ENCODE measurements at regions not wholly inside any gene's neighbourhood (a gene's known extent, or its start where the extent isn't known, plus 50 kb on each side); places are given as distances from the start of the nearest gene placed in this dataset.

DNA sequence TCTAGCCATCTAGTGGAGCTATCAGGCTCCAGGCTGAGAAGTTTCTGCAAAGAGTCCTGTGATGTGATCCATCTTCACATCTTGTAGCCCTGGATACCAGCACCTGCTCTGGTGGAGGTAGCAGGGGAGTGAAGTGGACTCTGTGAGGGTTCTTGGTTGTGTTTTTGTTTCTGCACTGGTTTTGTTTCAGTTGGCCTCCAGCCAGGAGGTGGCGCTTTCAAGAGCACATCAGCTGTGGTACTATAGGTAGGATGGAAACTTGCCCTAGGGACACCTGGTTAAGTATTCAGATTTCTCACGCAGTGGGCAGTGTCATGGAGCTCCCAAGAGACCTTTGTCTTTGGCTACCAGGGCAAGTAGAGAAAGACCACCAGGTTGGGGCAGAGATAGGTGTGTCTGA is 257.5 kb upstream of the SLC7A11 start:
- TF ChIP-seq CTCF (conservative IDR thresholded peaks at IDR 0.05), result no peak
- no peak overlapping the region for H3K27ac ChIP-seq

- TF ChIP-seq CTCF (conservative IDR thresholded peaks at IDR 0.05), result no peak
- H3K27ac ChIP-seq, result no peak overlapping the region
Observed at GRCh38 chr4:138494931-138495330, 252.8 kb upstream of the SLC7A11 start.

- no peak for TF ChIP-seq CTCF (conservative IDR thresholded peaks at IDR 0.05)
- no peak overlapping the region for H3K27ac ChIP-seq
Observed at GRCh38 chr4:138494116-138494515, 252.0 kb upstream of the SLC7A11 start.

DNA sequence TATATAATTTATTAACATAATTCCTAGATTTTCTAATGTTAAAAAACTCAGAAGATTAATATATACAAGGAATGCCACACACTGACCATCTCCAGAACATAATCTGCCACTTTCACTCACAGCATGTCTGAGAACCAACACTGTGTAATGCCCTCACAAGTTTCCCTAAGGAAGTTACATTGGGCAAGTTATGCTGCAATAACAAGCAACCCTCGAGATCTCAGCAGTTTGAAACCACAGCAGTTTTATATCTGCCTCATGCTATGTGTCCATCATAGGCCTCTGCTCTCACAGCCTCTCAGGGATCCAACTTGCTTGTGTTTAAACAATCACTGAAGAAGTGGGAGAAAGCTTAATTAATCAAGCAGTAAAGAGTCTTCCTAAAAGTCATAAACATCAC is 250.0 kb upstream of the SLC7A11 start:
- H3K27ac ChIP-seq, result no peak overlapping the region
- no peak for TF ChIP-seq CTCF (conservative IDR thresholded peaks at IDR 0.05)

DNA sequence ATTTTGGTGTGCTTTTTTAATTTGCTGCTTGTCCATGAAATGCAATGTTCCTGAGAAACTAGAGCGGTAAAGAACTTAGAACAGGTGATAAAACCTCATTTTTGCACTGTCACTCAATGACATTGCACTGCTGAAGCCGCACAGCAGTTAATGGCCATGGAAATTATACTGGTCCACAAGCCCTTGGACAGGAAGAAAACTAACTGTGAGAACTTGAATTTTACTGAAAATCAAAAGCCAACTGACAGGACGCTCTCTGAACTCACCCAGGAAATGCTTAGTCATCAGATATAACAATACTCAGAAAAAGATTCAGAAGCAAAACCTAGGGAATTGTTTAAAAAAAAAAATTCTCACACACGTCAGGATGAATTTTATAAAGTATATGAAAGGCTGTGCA is 246.4 kb upstream of the SLC7A11 start:
- no peak for TF ChIP-seq CTCF (conservative IDR thresholded peaks at IDR 0.05)
- H3K27ac ChIP-seq, result no peak overlapping the region

DNA sequence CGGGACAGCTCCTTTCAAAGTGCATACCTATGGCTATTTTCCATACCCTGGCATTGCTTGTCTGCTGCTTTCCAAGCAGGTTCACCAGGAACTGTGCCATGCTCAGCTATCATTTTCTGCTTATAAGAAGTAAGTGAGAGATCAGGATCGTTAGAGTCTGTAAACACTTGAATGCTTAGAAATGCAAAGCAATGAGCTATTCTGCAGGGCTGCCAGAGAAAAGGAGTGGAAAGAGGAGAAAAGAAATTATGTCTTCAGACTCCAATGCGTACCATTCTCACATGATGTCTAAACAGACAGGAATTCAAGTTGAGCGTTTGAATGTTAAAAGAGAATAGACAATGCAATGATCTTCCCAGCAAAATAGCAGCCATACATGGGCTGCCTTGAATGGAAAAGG is 245.5 kb upstream of the SLC7A11 start:
- no peak overlapping the region for H3K27ac ChIP-seq
- no peak for TF ChIP-seq CTCF (conservative IDR thresholded peaks at IDR 0.05)

GRCh38 chr4:138487230-138487629 is 245.1 kb upstream of the SLC7A11 start:
- TF ChIP-seq CTCF (conservative IDR thresholded peaks at IDR 0.05), result no peak
- H3K27ac ChIP-seq, result no peak overlapping the region

- H3K27ac ChIP-seq, result no peak overlapping the region
- TF ChIP-seq CTCF (conservative IDR thresholded peaks at IDR 0.05), result no peak
Observed at GRCh38 chr4:138485498-138485897, 243.3 kb upstream of the SLC7A11 start.

Data from VCaP (cell line).